GM11168 (cell line): ENCODE measurements at regions not wholly inside any gene's neighbourhood (a gene's known extent, or its start where the extent isn't known, plus 50 kb on each side); places are given as distances from the start of the nearest gene placed in this dataset.

Source experiments
- in situ Hi-C: fragments of 300-500 bp; cut with MboI; formaldehyde crosslinking; loops from one replicate; pipeline ENCODE4 v1.12.0; 2022; ENCODE audit warnings: low sequenced_read_pairs; ENCODE audit not compliant: unreplicated experiment

DNA sequence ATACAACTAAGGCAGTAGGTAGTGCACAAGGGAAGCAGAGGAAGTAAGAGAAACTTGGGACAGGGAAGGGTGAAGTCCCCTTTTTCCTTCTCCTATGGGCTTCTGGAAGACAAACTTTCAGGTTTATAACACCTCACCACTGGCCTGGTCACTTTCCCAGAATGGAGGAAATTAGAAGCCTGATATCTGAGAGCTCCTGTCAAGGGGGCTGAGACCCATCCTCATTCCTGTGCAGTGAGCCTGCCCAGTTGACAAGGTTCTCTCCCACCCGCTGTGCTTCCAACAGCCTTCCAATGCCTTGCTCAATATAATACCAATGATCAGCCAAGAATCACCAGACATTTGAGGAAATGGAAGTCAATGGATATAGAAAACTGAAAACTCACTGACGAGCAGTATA lies 100.4 kb upstream of the YPEL5 start:
- in situ Hi-C loops: no loop called here

DNA sequence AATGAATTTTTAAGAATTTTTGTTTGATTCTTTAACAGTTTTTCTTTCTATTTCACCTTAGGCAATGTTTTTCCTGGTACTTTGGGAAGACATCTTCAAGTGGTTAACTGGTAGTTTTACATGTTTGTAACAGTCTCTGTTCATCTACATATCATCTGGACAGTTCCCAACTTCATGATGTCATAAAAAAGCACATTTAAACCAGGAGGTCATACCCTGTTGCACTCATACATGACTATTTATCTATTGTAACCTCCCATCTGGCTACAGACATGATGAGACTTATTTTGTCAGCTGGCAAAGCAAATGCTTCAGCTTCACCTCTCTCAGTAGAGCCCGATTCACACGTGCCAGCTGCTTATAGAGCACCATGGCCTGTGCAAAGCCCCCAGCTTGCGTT lies 99.8 kb upstream of the YPEL5 start:
- in situ Hi-C loops: no loop called here

DNA sequence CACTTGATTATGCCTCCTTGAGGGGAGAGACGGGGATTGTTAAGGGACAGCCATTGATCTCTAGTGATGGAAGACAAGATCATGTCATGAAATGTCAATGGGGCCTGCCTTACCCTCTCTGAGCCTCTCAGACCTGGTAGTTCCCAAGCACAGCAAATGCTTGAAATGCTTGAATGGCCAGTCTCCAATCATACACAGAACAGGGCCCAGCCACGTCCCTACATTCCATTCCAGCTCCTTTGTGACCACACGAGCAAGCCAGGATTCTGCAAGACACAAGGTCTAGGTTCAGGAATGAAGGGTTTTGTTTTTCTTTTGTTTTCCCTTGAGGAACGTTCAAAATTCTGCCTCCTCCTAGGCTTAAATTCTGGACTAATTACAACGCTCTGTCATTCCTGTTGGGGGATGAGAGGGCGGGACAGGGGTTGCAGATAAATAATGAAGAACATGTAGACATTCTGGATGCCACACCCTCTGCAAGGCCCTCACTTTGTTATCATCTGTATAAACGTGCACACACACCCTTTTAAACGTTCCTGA lies 98.1 kb upstream of the YPEL5 start:
- in situ Hi-C loops: no loop called here

DNA sequence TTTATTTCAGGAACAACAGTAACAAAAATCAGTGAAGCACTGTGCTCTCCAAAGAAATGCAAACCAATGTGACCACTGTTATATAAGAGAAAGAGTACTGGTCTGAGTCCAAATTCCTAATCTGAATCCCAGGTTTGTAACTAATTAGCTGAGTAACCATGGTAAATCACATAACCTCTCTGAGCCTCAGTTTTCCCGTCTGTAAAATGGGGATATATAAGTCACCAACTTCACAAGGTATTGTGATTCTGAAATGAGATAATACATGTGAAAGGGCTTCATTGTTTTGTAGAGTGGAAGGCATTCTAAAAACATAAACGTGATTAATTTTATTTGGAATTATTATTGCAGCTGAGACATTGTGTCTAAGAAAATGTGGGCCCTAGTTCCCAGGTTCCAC lies 91.3 kb upstream of the YPEL5 start:
- in situ Hi-C loops: no loop called here

DNA sequence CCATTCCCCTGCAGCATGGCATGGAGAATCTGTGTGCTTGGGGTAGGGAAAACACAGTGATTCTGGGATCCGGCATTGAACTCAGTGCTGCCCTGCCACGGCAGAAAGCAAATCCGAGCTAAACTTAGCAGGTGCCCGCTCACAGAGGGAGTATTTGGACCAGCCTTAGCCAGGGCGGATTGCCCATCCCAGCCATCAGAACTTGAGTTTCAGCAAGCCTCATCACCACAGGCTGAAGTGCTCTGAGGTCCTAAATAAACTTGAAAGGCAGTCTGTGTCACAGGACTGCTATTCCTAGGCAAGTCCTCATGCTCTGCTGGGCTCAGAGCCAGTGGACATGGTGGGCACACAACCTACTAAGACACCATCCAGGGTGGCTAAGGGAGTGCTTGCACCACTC lies 86.2 kb upstream of the YPEL5 start:
- in situ Hi-C loops: no loop called here

DNA sequence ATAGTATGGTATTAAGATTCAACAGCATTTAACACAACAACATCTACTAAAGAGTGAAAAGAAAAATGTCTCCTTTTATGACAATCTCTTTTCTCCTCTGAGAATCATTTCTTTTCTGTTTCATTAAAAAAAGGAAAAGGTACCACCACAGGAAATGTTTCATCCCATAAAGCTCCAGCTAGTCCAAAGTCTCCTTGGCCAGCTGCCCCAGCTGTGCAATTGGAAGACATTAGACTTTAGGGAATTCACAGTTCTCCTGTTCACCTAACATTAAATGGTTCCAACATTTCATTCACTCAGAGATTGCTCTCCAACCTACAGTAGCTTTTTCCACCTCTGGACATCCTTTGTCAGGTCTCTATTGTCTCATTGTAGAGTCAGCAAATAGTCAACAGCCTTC lies 78.7 kb upstream of the YPEL5 start:
- in situ Hi-C loops: no loop called here

DNA sequence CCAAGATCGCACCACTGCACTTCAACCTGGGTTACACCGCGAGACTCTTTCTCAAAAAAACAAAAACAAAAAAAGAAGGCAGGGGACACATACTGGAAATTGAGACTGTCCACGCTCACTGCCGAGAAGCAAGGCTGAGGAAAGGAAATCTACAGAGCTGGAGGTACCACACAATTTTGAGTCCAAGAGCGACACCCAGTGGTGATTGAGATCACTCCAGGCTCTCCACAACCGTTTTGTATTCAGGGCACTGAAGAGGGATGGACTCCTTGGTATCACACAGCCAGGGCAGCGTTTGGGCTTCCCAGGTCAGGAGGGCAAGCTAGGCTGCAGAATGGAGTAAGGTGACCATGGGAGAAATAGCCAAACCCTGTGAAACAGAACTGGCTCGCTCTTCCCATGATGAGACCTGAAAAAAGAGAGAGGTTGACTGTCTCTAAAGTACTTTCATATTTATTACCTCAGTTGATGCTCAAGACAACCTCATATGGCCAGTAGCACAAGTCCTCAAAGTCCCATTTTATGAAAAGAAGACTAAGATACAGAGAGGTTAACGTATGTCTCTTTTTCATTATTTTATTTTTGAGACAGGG lies 74.5 kb upstream of the YPEL5 start:
- in situ Hi-C loops: loop anchor here (5.0 kb wide), 1 partner anchor 150 kb away; the partner anchor contains the start of gene ALK

DNA sequence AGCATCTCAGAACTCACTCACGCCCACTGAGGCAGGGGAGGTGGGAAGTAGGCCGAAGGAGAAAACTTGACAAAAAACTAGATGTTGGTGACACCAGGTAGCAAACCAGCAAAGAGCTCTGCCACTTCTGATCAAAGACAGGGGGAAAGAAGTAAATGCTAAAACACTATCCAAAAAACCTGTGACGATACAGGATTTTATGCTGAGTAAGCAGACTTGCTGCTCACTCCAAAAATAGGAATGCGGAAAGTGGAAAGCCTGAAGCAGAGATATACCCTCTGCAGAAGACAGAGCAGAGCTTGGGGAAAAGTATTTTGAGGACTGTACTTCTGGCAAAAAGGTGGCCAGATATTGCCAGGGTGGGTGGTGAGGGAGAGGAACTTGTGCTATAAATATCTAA lies 73.3 kb upstream of the YPEL5 start:
- in situ Hi-C loops: loop anchor here (5.0 kb wide), 1 partner anchor 151 kb away; the partner anchor contains the start of gene ALK

DNA sequence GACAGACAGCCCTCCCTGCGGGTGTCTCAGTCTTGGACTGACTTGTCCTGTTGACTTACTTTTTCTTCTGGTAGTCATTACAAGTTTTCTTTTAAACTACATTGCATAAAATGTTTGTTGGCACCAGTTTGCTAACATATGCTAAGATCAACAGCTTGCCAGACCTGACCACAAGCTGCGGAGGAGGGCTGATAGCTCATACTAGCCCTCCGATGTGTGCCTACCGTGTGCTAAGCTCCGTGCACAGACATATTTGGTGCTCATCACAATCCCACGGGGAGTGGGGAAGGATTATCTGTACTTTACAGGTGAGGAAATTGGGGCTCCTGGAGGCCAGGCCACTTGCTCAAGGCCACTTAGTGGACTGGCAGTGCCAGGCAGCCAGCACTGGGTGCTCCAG lies 72.8 kb upstream of the YPEL5 start:
- in situ Hi-C loops: loop anchor here (5.0 kb wide), 1 partner anchor 152 kb away; the partner anchor contains the start of gene ALK

DNA sequence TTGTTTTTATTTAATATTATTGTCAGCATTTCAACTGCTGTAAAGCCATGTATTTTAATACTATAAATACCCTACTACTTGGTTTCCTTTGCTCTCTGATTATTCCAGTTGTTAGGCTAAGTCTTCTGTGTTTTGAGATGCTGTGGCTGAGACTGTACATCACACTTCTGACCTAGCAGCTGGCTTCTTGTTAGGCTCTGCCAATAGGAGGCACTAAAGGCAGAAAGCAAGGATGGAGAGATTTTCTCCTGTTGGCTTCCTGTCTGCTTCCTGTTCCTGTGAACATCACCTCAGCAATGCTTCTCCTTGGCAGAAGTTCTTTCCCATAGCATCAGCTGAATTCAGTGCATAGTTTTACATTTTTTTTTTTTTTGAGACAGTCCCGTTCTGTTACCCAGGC lies 68.3 kb upstream of the YPEL5 start:
- in situ Hi-C loops: no loop called here

DNA sequence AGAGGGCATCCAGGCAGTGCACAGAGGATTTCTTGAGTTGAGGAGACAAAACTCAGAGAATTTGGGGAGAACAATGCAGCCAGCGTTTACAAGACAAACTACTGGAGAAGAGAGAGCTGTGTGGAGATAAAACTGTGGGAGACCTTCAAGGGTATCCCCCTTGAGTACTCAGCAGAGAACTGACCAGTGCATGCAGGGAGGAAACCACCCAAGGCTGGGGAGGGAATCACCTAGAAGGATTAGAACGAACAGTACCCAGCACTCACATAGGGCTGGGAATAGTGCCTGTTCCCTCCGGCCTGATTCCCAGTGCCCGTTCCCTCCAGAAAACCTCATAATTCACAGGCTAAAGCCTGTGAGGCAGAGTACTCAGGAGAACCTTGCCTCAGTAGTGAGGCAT lies 61.9 kb upstream of the YPEL5 start:
- in situ Hi-C loops: no loop called here

DNA sequence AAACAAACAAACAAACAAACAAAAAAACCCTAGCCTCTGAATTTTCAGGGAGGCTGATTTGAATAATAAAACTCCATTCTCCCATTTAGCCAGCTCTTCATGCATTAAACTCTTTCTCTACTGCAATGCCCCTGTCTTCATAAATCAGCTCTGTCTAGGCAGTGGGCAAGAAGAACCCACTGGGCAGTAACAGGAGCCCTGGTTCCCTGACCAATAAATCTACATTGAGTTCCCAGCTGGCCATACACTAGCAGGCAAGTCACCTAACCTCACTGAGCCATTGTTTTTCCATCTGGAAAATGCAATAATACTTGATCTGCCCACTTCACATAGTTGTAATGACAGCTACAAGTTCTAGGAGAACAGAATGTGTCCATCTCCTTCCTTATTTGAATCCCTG lies 57.6 kb upstream of the YPEL5 start:
- in situ Hi-C loops: no loop called here

DNA sequence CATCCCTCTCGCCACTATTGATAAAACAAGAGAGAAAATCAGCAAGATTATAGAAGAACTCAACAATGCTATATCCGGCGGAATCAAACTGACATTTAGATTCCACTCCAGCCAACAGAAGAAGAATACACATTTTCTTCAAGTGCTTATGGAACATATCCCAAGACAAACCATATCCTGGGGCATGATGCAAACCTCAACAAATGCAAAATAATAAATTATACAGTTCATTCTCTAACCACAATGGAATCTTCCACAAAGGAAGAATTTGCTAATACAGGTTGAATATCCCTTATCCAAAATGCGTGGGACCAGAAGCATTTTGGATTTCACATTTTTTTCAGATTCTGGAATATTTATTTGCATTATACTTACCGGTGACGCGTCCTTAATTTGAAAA lies 51.4 kb upstream of the YPEL5 start:
- in situ Hi-C loops: no loop called here

DNA sequence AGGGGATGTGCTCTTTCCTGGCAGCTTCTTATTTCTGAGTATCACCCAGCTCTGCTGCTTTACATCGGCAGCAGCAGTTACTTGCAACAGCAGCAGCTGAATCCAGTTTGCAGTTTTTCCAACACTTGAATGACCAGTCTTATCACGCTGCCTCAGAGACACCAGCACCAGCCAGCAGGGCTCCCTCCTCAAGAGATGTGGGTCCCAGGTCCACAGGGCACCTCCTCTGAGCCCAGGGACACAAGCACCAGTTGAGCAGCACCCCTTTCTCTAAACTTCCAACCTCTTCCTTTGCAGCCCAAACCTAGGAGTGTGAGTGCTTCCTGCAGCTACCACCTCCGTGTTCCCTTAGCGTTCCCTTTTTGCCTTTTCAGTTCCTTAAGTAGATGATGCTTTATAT lies 50.4 kb upstream of the YPEL5 start:
- in situ Hi-C loops: no loop called here
